KMS-11 (cell line): ENCODE measurements at regions not wholly inside any gene's neighbourhood (a gene's known extent, or its start where the extent isn't known, plus 50 kb on each side); places are given as distances from the start of the nearest gene placed in this dataset.

ENCODE experiments used
- H2AFZ ChIP-seq: fragments of 200-600 bp; sonication (generic); 2 replicates; pipeline ENCODE4 v1.6.1; 2016; ENCODE audit warnings: antibody characterized with exemption, mixed run types, low read depth
- H3K27ac ChIP-seq: fragments of 200-600 bp; sonication (generic); 2 replicates; pipeline ENCODE4 v1.6.1; 2016; ENCODE audit warnings: mild to moderate bottlenecking, mixed run types
- H3K27me3 ChIP-seq: fragments of 200-600 bp; sonication (generic); 2 replicates; pipeline ENCODE4 v1.6.1; 2017; ENCODE audit warnings: mild to moderate bottlenecking, low read depth, mixed run types, moderate library complexity; ENCODE audit not compliant: insufficient read depth
- H3K36me3 ChIP-seq: fragments of 200-600 bp; sonication (generic); 2 replicates; pipeline ENCODE4 v1.6.1; 2017; ENCODE audit warnings: mild to moderate bottlenecking, mixed run types; ENCODE audit not compliant: insufficient read depth
- H3K4me1 ChIP-seq: fragments of 200-600 bp; sonication (generic); 2 replicates; pipeline ENCODE4 v1.6.1; 2016; ENCODE audit warnings: mild to moderate bottlenecking, low read depth, mixed run types; ENCODE audit not compliant: poor library complexity, severe bottlenecking
- H3K4me2 ChIP-seq: fragments of 200-600 bp; sonication (generic); 2 replicates; pipeline ENCODE4 v1.7.0; 2016; ENCODE audit warnings: mild to moderate bottlenecking, mixed run types
- H3K4me3 ChIP-seq: fragments of 200-600 bp; sonication (generic); IDR thresholded peaks from 2 replicates; pipeline ENCODE4 v1.6.1; 2017; ENCODE audit warnings: low read depth, low read length, mixed read lengths; ENCODE audit not compliant: insufficient read depth
- H3K79me2 ChIP-seq: fragments of 200-600 bp; sonication (generic); 2 replicates; pipeline ENCODE4 v1.6.1; 2016; ENCODE audit warnings: low read depth, mixed run types; ENCODE audit not compliant: insufficient read depth
- H3K9ac ChIP-seq: fragments of 200-600 bp; sonication (generic); 2 replicates; pipeline ENCODE4 v1.6.1; 2016; ENCODE audit warnings: mild to moderate bottlenecking, mixed run types
- H4K20me1 ChIP-seq: fragments of 200-600 bp; sonication (generic); 2 replicates; pipeline ENCODE4 v1.6.1; 2016; ENCODE audit warnings: mild to moderate bottlenecking, mixed run types; ENCODE audit not compliant: insufficient read depth
- CTCF ChIP-seq: fragments of 200-600 bp; sonication (generic); conservative IDR thresholded peaks from 2 replicates; pipeline ENCODE4 v1.6.1; 2017; ENCODE audit warnings: low read depth, mild to moderate bottlenecking, antibody characterized with exemption, low read length, moderate library complexity, mixed read lengths

DNA sequence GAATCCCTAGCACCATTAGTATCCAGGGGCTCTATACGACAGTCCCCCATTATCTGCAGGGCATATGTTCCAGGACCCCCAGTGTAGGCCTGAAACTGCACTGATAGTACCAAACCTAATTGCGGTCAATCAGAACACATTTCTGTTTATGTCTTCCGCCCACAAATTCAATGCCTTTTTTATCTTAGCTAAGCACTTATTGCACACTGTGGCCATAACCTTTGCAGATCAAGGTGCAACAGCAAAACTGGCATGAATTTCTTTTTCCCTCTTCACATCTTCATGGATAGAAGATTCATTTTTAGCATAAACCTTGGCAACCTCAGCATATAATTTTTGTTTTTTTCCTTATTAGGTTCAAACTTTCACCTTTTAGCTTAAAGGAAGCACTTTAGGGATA is 361.1 kb downstream of the DEPDC1B start:
- no peak overlapping the region for H2AFZ ChIP-seq
- H3K27ac ChIP-seq: no peak overlapping the region
- no peaks in the 10 kb centered on the region for H3K4me1 ChIP-seq
- H4K20me1 ChIP-seq: no peaks in the 10 kb centered on the region
- no peak overlapping the region for H3K4me2 ChIP-seq
- H3K79me2 ChIP-seq: no peaks in the 10 kb centered on the region
- no peak overlapping the region for H3K9ac ChIP-seq
- no peak for TF ChIP-seq CTCF
- no peak overlapping the region for H3K4me3 ChIP-seq
- no peaks in the 10 kb centered on the region for H3K36me3 ChIP-seq
- no peaks in the 10 kb centered on the region for H3K27me3 ChIP-seq

DNA sequence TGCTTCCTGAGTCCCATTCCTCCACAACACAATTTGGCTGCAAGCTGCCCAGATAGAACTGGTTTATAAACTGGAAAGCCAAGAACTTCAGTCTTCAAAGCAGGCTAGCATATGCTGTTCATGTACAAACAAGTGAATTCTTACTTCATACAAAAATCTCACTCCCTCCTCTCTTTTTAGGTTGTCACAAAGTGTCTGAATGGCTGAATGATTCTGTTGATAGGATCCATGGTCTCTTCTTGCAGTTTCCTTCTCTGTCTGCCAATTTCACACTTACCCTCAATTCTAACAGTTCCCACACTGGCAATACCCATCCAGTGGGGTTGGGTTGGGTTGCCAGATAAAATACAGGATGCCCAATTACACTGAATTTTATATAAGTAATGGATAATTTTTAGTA is 363.5 kb downstream of the DEPDC1B start:
- no peak overlapping the region for H3K27ac ChIP-seq
- H3K9ac ChIP-seq: no peak overlapping the region
- no peaks in the 10 kb centered on the region for H3K4me1 ChIP-seq
- no peak overlapping the region for H2AFZ ChIP-seq
- H3K4me2 ChIP-seq: no peak overlapping the region
- H4K20me1 ChIP-seq: no peaks in the 10 kb centered on the region
- no peak overlapping the region for H3K4me3 ChIP-seq
- H3K79me2 ChIP-seq: no peaks in the 10 kb centered on the region
- no peak for TF ChIP-seq CTCF
- no peaks in the 10 kb centered on the region for H3K27me3 ChIP-seq
- no peaks in the 10 kb centered on the region for H3K36me3 ChIP-seq

DNA sequence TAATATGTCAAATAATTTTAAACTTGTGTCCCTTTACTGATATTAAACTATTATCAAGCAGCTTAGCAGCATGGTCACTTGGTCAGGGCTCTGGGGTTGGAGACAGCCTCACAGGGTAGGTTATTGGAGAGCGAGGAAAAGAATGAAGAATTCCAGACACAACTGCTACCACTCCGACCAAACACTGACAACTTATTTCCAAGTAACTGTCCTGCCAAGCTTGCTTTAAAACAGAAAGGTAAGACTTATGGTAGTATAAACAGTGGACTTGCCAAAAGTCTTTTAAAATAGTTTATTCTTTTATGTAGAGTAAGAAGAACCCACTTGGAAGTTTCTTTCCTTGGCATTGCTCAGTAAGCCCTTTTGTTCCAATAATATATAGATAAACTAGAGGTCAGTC is 364.1 kb downstream of the DEPDC1B start:
- TF ChIP-seq CTCF: no peak
- Histone ChIP-seq H3K36me3 (no peaks in the 10 kb centered on the region), H3K27me3 (no peaks in the 10 kb centered on the region), H3K4me3 (no peak overlapping the region), H3K27ac (no peak overlapping the region), H4K20me1 (no peaks in the 10 kb centered on the region), H3K4me2 (no peak overlapping the region), H3K4me1 (no peaks in the 10 kb centered on the region), H3K9ac (no peak overlapping the region), H2AFZ (no peak overlapping the region), H3K79me2 (no peaks in the 10 kb centered on the region)

DNA sequence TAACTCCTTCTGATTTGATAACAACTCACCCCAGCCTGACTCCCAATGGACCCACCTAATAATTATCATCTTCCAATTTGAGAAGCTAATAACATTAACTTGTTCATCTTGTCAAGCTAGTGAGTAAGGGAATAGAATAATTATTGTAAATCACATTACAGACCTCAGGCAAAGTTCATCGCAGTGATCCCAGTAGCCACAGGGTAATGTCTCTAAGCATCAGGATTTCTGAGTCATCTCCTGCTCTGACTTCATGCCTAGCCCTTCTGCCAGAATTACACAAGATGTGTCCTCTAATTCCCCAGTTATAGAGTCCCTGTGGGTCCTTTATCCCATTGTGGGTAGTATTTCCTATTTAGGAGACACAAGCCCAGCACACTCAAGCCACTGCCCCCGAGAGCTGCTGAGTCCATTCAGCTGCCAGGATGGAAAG is 365.7 kb downstream of the DEPDC1B start:
- Histone ChIP-seq H3K79me2 (no peaks in the 10 kb centered on the region), H3K9ac (no peak overlapping the region), H3K27ac (no peak overlapping the region), H3K4me2 (no peak overlapping the region), H3K36me3 (no peaks in the 10 kb centered on the region), H3K27me3 (no peaks in the 10 kb centered on the region), H2AFZ (no peak overlapping the region), H3K4me3 (no peak overlapping the region), H4K20me1 (no peaks in the 10 kb centered on the region), H3K4me1 (no peaks in the 10 kb centered on the region)
- no peak for TF ChIP-seq CTCF
